C4-2B (cell line): ENCODE measurements at regions not wholly inside any gene's neighbourhood (a gene's known extent, or its start where the extent isn't known, plus 50 kb on each side); places are given as distances from the start of the nearest gene placed in this dataset.

ENCODE experiments used
- H3K27ac ChIP-seq: fragments of 450-650 bp; 2 replicates; pipeline ENCODE4 v1.5.1; 2017
- ZFX ChIP-seq: fragments of 450-650 bp; IDR thresholded peaks from 2 replicates; pipeline ENCODE4 v1.6.1; 2017
- TF ChIP-seq, protein P1 (sequence below): fragments of 450-650 bp; conservative IDR thresholded peaks from 2 replicates; pipeline ENCODE4 v1.5.1; 2017; ENCODE audit warnings: mild to moderate bottlenecking

DNA sequence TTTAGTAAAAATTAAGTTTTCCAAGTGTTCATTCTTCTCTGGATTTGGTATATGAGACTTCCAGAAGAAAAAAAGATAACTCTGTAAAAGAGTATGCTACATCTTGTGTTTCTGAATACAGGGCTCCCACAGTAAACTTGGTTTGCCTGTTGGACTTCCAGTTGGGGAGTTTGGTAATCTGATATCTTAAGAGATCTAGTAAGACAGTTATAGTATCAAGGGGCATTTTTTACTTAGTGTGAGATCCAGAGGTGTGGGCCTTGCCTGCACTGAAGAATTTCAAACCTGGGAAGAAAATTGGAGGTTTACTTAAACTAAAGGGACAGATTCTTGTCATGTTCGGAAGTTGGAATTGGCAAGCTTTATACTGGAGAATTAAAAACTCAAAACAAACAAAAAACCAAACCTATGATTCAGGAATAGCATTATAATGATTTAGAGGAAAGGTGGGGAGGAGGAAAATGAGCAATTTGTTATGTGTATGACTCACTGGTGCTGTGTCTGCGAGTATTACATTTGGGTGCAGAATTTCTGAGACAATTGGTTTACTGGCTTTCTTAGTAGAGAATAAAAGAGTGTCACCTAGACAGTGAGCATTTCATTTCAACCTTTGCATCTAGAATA, 58.9 kb upstream of the ULK4 start:
- no peak overlapping the region for H3K27ac ChIP-seq
- TF ChIP-seq, protein P1, sequence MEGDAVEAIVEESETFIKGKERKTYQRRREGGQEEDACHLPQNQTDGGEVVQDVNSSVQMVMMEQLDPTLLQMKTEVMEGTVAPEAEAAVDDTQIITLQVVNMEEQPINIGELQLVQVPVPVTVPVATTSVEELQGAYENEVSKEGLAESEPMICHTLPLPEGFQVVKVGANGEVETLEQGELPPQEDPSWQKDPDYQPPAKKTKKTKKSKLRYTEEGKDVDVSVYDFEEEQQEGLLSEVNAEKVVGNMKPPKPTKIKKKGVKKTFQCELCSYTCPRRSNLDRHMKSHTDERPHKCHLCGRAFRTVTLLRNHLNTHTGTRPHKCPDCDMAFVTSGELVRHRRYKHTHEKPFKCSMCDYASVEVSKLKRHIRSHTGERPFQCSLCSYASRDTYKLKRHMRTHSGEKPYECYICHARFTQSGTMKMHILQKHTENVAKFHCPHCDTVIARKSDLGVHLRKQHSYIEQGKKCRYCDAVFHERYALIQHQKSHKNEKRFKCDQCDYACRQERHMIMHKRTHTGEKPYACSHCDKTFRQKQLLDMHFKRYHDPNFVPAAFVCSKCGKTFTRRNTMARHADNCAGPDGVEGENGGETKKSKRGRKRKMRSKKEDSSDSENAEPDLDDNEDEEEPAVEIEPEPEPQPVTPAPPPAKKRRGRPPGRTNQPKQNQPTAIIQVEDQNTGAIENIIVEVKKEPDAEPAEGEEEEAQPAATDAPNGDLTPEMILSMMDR, result no peak
- TF ChIP-seq ZFX, result no peak

GRCh38 chr3:42019953-42020260, 58.0 kb upstream of the ULK4 start:
- peak overlapping the region; percentile 57; the same call in 1 of the 2 replicates for H3K27ac ChIP-seq
- TF ChIP-seq, protein P1, result no peak
- TF ChIP-seq ZFX, result no peak

DNA sequence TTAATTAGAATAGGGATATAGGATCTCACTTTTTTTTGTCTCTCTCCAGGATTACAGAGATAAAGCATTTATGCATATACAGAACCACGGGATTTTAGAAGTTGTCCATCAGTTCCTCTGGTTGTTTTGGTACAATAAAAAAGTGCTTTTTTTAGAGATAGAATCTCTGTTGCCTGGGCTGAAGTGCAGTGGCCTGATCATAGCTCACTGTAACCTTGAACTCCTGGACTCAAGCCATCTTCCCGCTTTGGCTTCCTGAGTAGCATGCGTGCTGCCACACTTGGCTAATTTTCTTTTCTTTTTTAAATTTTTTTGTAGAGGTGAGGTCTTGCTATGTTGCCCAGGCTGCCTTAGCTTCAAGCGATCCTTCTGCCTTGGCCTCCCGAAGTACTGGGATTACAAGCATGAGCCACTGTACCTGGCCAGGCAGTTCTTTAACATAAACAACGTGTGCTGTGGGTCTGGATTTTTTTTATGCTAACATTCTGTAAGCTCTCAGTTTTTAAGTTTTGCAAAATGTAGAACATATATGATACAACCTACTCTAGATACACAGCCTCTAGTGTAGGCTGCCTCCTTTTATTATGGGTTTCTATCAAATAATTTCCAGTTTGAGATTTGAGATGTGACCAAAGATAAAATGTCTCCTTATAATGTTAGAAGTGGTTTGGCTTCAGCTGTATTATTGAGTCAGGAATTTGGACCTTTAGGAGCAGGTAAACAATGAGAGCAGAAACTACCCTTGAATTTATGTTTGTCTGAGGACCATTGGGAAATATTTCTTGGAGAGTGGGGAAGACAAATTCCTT, 57.4 kb upstream of the ULK4 start:
- peak overlapping the region; percentile 57 for H3K27ac ChIP-seq
- TF ChIP-seq, protein P1, result no peak

GRCh38 chr3:42014921-42015533, 53.1 kb upstream of the ULK4 start:
- H3K27ac ChIP-seq, result peak overlapping the region; percentile 93
- TF ChIP-seq ZFX, result no peak
- TF ChIP-seq, protein P1, result no peak

- no peak for TF ChIP-seq ZFX
- TF ChIP-seq, protein P1, result no peak
- H3K27ac ChIP-seq, result peak overlapping the region; percentile 93
Observed at GRCh38 chr3:42014458-42014920, 52.6 kb upstream of the ULK4 start.

DNA sequence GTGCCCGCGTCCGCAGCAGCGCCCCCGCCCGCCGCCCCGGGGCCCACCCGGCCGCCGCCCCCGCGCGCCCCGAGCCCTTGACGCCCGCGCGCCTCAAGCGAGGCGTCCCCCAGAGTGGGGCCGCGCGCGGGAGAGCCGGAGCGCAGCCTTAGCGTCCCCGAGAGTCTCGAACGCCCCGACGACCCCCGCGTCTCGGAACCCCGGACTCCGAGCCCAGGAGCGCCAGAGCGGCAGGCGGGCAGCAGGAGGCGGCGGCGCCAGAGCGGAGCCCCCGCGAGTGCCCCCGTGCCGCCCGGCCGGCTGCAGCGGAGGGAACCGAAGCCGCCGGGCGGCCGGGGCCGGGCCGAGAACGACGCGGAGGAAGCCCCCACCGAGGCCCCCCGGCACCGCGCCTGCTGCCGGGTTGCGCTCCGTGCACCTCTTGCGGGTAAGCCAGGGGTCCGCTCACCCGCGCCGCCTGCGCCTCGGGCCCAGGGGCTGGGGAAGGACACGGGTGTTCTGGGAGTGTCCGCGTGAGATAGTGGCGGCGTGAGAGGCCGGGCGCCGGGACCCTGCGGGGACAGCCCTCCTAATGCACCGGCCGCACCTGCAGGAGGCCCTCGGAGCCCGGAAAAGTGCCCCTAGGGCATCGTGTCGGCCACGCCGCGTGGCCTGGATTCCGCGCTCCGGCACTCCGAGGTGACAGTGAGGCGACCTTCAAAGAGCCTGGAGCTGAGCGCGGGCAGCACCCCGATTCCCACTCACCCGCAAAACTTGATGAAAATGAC, 52.0 kb upstream of the ULK4 start:
- H3K27ac ChIP-seq, result peak overlapping the region; percentile 93

More for the DNA sequence above, 52.0 kb upstream of the ULK4 start:
- peak; percentile 81 for TF ChIP-seq ZFX
- TF ChIP-seq, protein P1, result peak; percentile 29
